GM12878 (cell line): ENCODE measurements at regions not wholly inside any gene's neighbourhood (a gene's known extent, or its start where the extent isn't known, plus 50 kb on each side); places are given as distances from the start of the nearest gene placed in this dataset.

ENCODE experiments used
- ATAC-seq: fragments of 200-7000 bp; cut with Tn5 transposase; 3 replicates; pipeline ENCODE4 v1.9.1; 2020; ENCODE audit warnings: mild to moderate bottlenecking, moderate library complexity
- BruUV-seq: library from RNA; stranded (reverse); fragments of 400-500 nt; replicated peaks from 2 replicates; lab custom pipeline; 2021; lab: Mats Ljungman, UMichigan
- CTCF ChIA-PET: fragments of 300-600 bp; sonication (Branson Sonifier 250); formaldehyde crosslinking; extraction: SDS; loops from one replicate; lab custom pipeline; 2021; ENCODE audit warnings: inconsistent platforms; lab: Yijun Ruan, JAX
- POLR2A ChIA-PET: fragments of 350-600 bp; formaldehyde crosslinking; extraction: SDS; loops from one replicate; lab custom pipeline; 2021; ENCODE audit warnings: inconsistent platforms; lab: Charles Lee
- RAD21 ChIA-PET: fragments of 300-600 bp; sonication (Branson Sonifier 250); formaldehyde crosslinking; loops from one replicate; lab custom pipeline; 2023; ENCODE audit warnings: antibody characterized with exemption; ENCODE audit not compliant: unreplicated experiment; lab: Charles Lee
- SMC1A ChIA-PET: fragments of 300-600 bp; sonication (Branson Sonifier 250); formaldehyde crosslinking; loops from one replicate; lab custom pipeline; 2023; ENCODE audit not compliant: unreplicated experiment, uncharacterized antibody; lab: Charles Lee
- DNase-seq: peaks from one replicate; pipeline ENCODE4 v3.0.0-alpha.2; 2011; ENCODE audit warnings: low read depth, low spot score
- FAIRE-seq: peaks from 3 replicates; lab custom pipeline; 2011; peaks lifted over from hg19 to GRCh38; lab: Jason Lieb, UNC
- H2AFZ ChIP-seq: 2 replicates; pipeline ENCODE4 v1.6.0; 2011; ENCODE audit warnings: low read depth, low read length, control low read depth; ENCODE audit not compliant: control insufficient read depth
- H3K27ac ChIP-seq: 2 replicates; pipeline ENCODE4 v1.5.1; 2011; ENCODE audit warnings: control low read depth; ENCODE audit not compliant: control insufficient read depth, insufficient read depth
- H3K27me3 ChIP-seq, 2 experiments: replicated peaks in 1 of 2; 2 replicates each; pipeline versions ENCODE4 v1.6.0 to v1.6.1; 2011; ENCODE audit warnings: low read length in 1 of 2; ENCODE audit not compliant: control insufficient read depth in 2 of 2, insufficient read depth in 2 of 2
- H3K36me3 ChIP-seq, 2 experiments: 2 replicates each; pipeline ENCODE4 v1.5.1; 2011; ENCODE audit warnings: low read length in 1 of 2; ENCODE audit not compliant: control insufficient read depth in 2 of 2, insufficient read depth in 2 of 2
- H3K4me1 ChIP-seq: 2 replicates; pipeline ENCODE4 v1.6.1; 2011; ENCODE audit warnings: mild to moderate bottlenecking, low read length, moderate library complexity, mixed read lengths; ENCODE audit not compliant: control insufficient read depth, insufficient read depth
- H3K4me2 ChIP-seq: 2 replicates; pipeline ENCODE4 v1.6.0; 2011; ENCODE audit warnings: control low read depth; ENCODE audit not compliant: control insufficient read depth, insufficient read depth
- H3K4me3 ChIP-seq: fragments of 200-600 bp; sonication (generic); 2 replicates; pipeline ENCODE4 v1.5.1; 2016
- H3K79me2 ChIP-seq: 2 replicates; pipeline ENCODE4 v1.6.0; 2011; ENCODE audit warnings: low read length; ENCODE audit not compliant: control insufficient read depth, insufficient read depth
- H3K9ac ChIP-seq: 2 replicates; pipeline ENCODE4 v1.8.0; 2011; ENCODE audit warnings: low read length, control low read depth, mixed read lengths; ENCODE audit not compliant: control insufficient read depth, insufficient read depth
- H3K9me3 ChIP-seq: replicated peaks from 3 replicates; pipeline ENCODE4 v1.5.1; 2011; ENCODE audit warnings: mild to moderate bottlenecking, low read length; ENCODE audit not compliant: control insufficient read depth, insufficient read depth
- H4K20me1 ChIP-seq: 2 replicates; pipeline ENCODE4 v1.6.0; 2011; ENCODE audit not compliant: control insufficient read depth, insufficient read depth
- ASH2L ChIP-seq: fragments of 300-600, 200-600 bp; sonication (generic); IDR thresholded peaks from 2 replicates; pipeline ENCODE4 v1.6.1; 2017; ENCODE audit warnings: low read depth, mild to moderate bottlenecking, borderline replicate concordance
- CBFB ChIP-seq: IDR thresholded peaks from 2 replicates; pipeline ENCODE4 v1.6.1; 2016; ENCODE audit warnings: antibody characterized with exemption, low read depth
- KLF5 ChIP-seq: fragments of 450-650 bp; IDR thresholded peaks from 2 replicates; pipeline ENCODE4 v1.6.1; 2014; ENCODE audit warnings: mild to moderate bottlenecking; ENCODE audit not compliant: partially characterized antibody
- MTA3 ChIP-seq: IDR thresholded peaks from 2 replicates; pipeline ENCODE4 v1.6.1; 2012; ENCODE audit warnings: low read length, inconsistent platforms, borderline replicate concordance
- NBN ChIP-seq: fragments of 450-650 bp; IDR thresholded peaks from 2 replicates; pipeline ENCODE4 v1.6.1; 2016
- NFYB ChIP-seq: IDR thresholded peaks from 2 replicates; pipeline ENCODE4 v1.6.1; 2011; ENCODE audit warnings: low read depth, mild to moderate bottlenecking, low read length, improper control_type of control experiment, moderate library complexity; ENCODE audit not compliant: insufficient read depth
- RB1 ChIP-seq: fragments of 450-650 bp; formaldehyde crosslinking; IDR thresholded peaks from 2 replicates; pipeline ENCODE4 v1.6.1; 2017; ENCODE audit warnings: mild to moderate bottlenecking, borderline replicate concordance
- SMC3 ChIP-seq: IDR thresholded peaks from 2 replicates; pipeline ENCODE4 v1.6.1; 2011; ENCODE audit warnings: low read length, improper control_type of control experiment, borderline replicate concordance
- SP1 ChIP-seq: IDR thresholded peaks from one replicate; pipeline ENCODE4 v1.6.1; 2011; ENCODE audit warnings: low read depth, low read length
- TCF12 ChIP-seq: IDR thresholded peaks from 2 replicates; pipeline ENCODE4 v1.6.1; 2011; ENCODE audit warnings: low read depth, mild to moderate bottlenecking, low read length
- ZNF274 ChIP-seq: IDR thresholded peaks from one replicate; pipeline ENCODE4 v1.8.0; 2011; ENCODE audit not compliant: insufficient read length, insufficient read depth
- WGBS: methylation state at CpG from one replicate; pipeline ENCODE4 v1.1.6; 2016; ENCODE audit warnings: low lambda C conversion rate; ENCODE audit not compliant: insufficient replicate concordance, insufficient coverage; ENCODE audit errors: missing lambda C conversion rate; 5-methylcytosine and 5-hydroxymethylcytosine counted together
- in situ Hi-C: fragments of 300-500 bp; cut with MboI; formaldehyde crosslinking; loops from 9 replicates; pipeline ENCODE4 v1.14.3; 2018; ENCODE audit warnings: mixed read lengths
- intact Hi-C: fragments of 100-400 bp; cut with micrococcal nuclease; formaldehyde crosslinking; loops from one replicate; pipeline ENCODE4 v1.14.2; 2022; ENCODE audit not compliant: unreplicated experiment
- TF ChIP-seq, protein P1 (sequence below): fragments of 450-650 bp; formaldehyde crosslinking; IDR thresholded peaks from 2 replicates; pipeline ENCODE4 v1.4.0; 2020; ENCODE audit warnings: mild to moderate bottlenecking, moderate library complexity
- TF ChIP-seq, protein P2 (sequence below): fragments of 450-650 bp; IDR thresholded peaks from 2 replicates; pipeline ENCODE4 v1.6.1; 2016; ENCODE audit warnings: mild to moderate bottlenecking, moderate library complexity, borderline replicate concordance

DNA sequence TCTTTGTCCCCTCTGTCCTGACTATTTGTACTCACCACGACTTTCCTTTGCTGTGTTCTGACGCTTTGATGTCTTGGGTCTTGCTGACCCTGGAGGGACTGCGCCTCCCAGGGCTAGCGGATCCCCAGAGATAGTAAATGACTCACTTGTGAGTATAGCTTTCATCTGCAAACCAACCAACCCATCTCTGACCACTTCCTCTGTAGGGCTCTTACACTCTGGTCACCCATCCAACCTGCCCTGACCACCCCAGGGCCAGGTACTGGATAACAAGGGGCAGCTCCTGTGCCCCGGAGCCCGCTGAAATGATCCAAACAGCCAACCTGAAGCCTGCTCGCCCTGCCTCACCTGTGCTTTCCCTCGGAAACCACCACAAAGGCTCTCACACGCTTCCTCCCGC is 125.2 kb upstream of the CARD11 start:
- BruUV-seq: no TSS peak
- RAD21 ChIA-PET: no interaction called here
- Histone ChIP-seq H3K27ac (no peak overlapping the region), H4K20me1 (no peaks in the 10 kb centered on the region), H3K27me3 (no peaks in the 10 kb centered on the region; a peak in 2 of 4 replicates), H2AFZ (no peak overlapping the region), H3K4me1 (no peaks in the 10 kb centered on the region), H3K9ac (no peak overlapping the region), H3K36me3 (no peaks in the 10 kb centered on the region), H3K4me2 (no peak overlapping the region), H3K79me2 (no peaks in the 10 kb centered on the region), H3K4me3 (no peak overlapping the region), H3K9me3 (no peaks in the 10 kb centered on the region)
- CTCF ChIA-PET: interaction anchor here (0.8 kb wide), 1 partner anchor 14 kb away, joined by 3 read pairs; no protein-coding TSS in a partner anchor
- SMC1A ChIA-PET: no interaction called here
- DNase-seq: no peak
- intact Hi-C loops: no loop called here
- POLR2A ChIA-PET: interaction anchor here (0.6 kb wide), 1 partner anchor 348 kb away, joined by 4 read pairs; no protein-coding TSS in a partner anchor
- in situ Hi-C loops: no loop called here
- 18% methylated on average over 10 of the region's 10 CpGs for WGBS
- FAIRE-seq: no peak
- ATAC-seq: no peak
- no peak for TF ChIP-seq ASH2L
- TF ChIP-seq ZNF274: no peak
- TF ChIP-seq, protein P1, sequence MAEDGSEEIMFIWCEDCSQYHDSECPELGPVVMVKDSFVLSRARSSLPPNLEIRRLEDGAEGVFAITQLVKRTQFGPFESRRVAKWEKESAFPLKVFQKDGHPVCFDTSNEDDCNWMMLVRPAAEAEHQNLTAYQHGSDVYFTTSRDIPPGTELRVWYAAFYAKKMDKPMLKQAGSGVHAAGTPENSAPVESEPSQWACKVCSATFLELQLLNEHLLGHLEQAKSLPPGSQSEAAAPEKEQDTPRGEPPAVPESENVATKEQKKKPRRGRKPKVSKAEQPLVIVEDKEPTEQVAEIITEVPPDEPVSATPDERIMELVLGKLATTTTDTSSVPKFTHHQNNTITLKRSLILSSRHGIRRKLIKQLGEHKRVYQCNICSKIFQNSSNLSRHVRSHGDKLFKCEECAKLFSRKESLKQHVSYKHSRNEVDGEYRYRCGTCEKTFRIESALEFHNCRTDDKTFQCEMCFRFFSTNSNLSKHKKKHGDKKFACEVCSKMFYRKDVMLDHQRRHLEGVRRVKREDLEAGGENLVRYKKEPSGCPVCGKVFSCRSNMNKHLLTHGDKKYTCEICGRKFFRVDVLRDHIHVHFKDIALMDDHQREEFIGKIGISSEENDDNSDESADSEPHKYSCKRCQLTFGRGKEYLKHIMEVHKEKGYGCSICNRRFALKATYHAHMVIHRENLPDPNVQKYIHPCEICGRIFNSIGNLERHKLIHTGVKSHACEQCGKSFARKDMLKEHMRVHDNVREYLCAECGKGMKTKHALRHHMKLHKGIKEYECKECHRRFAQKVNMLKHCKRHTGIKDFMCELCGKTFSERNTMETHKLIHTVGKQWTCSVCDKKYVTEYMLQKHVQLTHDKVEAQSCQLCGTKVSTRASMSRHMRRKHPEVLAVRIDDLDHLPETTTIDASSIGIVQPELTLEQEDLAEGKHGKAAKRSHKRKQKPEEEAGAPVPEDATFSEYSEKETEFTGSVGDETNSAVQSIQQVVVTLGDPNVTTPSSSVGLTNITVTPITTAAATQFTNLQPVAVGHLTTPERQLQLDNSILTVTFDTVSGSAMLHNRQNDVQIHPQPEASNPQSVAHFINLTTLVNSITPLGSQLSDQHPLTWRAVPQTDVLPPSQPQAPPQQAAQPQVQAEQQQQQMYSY (CRISPR knock-in tag): no peak
- TF ChIP-seq MTA3: no peak
- no peak for TF ChIP-seq SP1
- TF ChIP-seq TCF12: no peak
- TF ChIP-seq RB1: no peak
- TF ChIP-seq, protein P2, sequence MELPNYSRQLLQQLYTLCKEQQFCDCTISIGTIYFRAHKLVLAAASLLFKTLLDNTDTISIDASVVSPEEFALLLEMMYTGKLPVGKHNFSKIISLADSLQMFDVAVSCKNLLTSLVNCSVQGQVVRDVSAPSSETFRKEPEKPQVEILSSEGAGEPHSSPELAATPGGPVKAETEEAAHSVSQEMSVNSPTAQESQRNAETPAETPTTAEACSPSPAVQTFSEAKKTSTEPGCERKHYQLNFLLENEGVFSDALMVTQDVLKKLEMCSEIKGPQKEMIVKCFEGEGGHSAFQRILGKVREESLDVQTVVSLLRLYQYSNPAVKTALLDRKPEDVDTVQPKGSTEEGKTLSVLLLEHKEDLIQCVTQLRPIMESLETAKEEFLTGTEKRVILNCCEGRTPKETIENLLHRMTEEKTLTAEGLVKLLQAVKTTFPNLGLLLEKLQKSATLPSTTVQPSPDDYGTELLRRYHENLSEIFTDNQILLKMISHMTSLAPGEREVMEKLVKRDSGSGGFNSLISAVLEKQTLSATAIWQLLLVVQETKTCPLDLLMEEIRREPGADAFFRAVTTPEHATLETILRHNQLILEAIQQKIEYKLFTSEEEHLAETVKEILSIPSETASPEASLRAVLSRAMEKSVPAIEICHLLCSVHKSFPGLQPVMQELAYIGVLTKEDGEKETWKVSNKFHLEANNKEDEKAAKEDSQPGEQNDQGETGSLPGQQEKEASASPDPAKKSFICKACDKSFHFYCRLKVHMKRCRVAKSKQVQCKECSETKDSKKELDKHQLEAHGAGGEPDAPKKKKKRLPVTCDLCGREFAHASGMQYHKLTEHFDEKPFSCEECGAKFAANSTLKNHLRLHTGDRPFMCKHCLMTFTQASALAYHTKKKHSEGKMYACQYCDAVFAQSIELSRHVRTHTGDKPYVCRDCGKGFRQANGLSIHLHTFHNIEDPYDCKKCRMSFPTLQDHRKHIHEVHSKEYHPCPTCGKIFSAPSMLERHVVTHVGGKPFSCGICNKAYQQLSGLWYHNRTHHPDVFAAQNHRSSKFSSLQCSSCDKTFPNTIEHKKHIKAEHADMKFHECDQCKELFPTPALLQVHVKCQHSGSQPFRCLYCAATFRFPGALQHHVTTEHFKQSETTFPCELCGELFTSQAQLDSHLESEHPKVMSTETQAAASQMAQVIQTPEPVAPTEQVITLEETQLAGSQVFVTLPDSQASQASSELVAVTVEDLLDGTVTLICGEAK: no peak
- TF ChIP-seq SMC3: no peak
- TF ChIP-seq CBFB: no peak
- no peak for TF ChIP-seq NFYB
- TF ChIP-seq NBN: no peak
- TF ChIP-seq KLF5: no peak
